Testis (tissue), 2 donors: ENCODE measurements at regions not wholly inside any gene's neighbourhood (a gene's known extent, or its start where the extent isn't known, plus 50 kb on each side); places are given as distances from the start of the nearest gene placed in this dataset.

Source experiments
- DNase-seq: peaks from one replicate; pipeline ENCODE4 v3.0.0-alpha.2; 2019
- H3K27ac ChIP-seq, 2 donors: fragments of 200-600 bp; sonication (generic); one replicate each; pipeline ENCODE4 v1.5.1; 2019
- H3K27me3 ChIP-seq: fragments of 200-600 bp; sonication (generic); one replicate; pipeline ENCODE4 v1.5.1; 2019
- H3K36me3 ChIP-seq: fragments of 200-600 bp; sonication (generic); one replicate; pipeline ENCODE4 v1.5.1; 2017; ENCODE audit warnings: low read depth; ENCODE audit errors: missing control alignments
- H3K4me1 ChIP-seq: fragments of 200-600 bp; sonication (generic); one replicate; pipeline ENCODE4 v1.5.1; 2019
- H3K4me3 ChIP-seq, 2 donors: fragments of 200-600 bp; sonication (generic); one replicate each; pipeline ENCODE4 v1.5.1; 2017 to 2019
- H3K9me3 ChIP-seq: fragments of 200-600 bp; sonication (generic); one replicate; pipeline ENCODE4 v1.5.1; 2017
- CTCF ChIP-seq, 3 experiments: fragments of 450-650 bp in 2 of 3; fragments of 200-600 bp in 1 of 3; sonication (generic) in 1 of 3; IDR thresholded peaks; one replicate each; pipeline ENCODE4 v1.5.1; 2016 to 2019; ENCODE audit warnings: antibody characterized with exemption in 3 of 3, mild to moderate bottlenecking in 2 of 3, moderate library complexity in 1 of 3
- POLR2A ChIP-seq: fragments of 450-650 bp; IDR thresholded peaks from one replicate; pipeline ENCODE4 v1.6.1; 2017; ENCODE audit warnings: antibody characterized with exemption, mild to moderate bottlenecking, moderate library complexity
- WGBS, 2 donors: methylation state at CpG; one replicate each; pipeline ENCODE4 v1.1.5; 2018; 5-methylcytosine and 5-hydroxymethylcytosine counted together
- intact Hi-C: fragments of 100-400 bp; cut with DNase I; formaldehyde crosslinking; loops from one replicate; pipeline ENCODE4 v1.15.1; 2023; ENCODE audit warnings: low total_unique reads
- small RNA-seq, 2 donors: library from RNA; depleted of rRNA; stranded (forward); fragments of <200 nt; gene quantifications; one replicate each; pipeline ENCODE3, GENCODE V24; 2016

GRCh38 chrX:82224961-82225360, 1023.1 kb downstream of the SH3BGRL start:
- DNase-seq, result no peak
- H3K4me1 ChIP-seq, result no peaks in the 10 kb centered on the region
- no peak overlapping the region for H3K27ac ChIP-seq
- no peaks in the 10 kb centered on the region for H3K36me3 ChIP-seq
- no peaks in the 10 kb centered on the region for H3K27me3 ChIP-seq
- H3K4me3 ChIP-seq, result no peak overlapping the region
- H3K9me3 ChIP-seq, result no peaks in the 10 kb centered on the region
- TF ChIP-seq POLR2A (no peak), CTCF (IDR thresholded peaks at IDR 0.05) (no peak)
- intact Hi-C loops, result no loop called here

- Histone ChIP-seq H3K36me3 (no peaks in the 10 kb centered on the region), H3K9me3 (no peaks in the 10 kb centered on the region), H3K27me3 (no peaks in the 10 kb centered on the region), H3K27ac (no peak overlapping the region), H3K4me1 (no peaks in the 10 kb centered on the region), H3K4me3 (no peak overlapping the region)
- DNase-seq, result no peak
- intact Hi-C loops, result no loop called here
- TF ChIP-seq POLR2A (no peak), CTCF (IDR thresholded peaks at IDR 0.05) (no peak)
- WGBS, 2 donors, result 87 to 100% methylated on average over 1 to 3 of the region's 3 CpGs
Observed at GRCh38 chrX:82230013-82230412, 1028.1 kb downstream of the SH3BGRL start.

- intact Hi-C loops, result no loop called here
- no peak for TF ChIP-seq POLR2A
- no peak for TF ChIP-seq CTCF (IDR thresholded peaks at IDR 0.05)
- H3K27ac ChIP-seq, result no peak overlapping the region
Observed at GRCh38 chrX:82232679-82233078, 1030.8 kb downstream of the SH3BGRL start.

GRCh38 chrX:82237328-82237727, 1035.4 kb downstream of the SH3BGRL start:
- intact Hi-C loops, result no loop called here
- Histone ChIP-seq H3K27me3 (no peaks in the 10 kb centered on the region), H3K27ac (no peak overlapping the region), H3K4me3 (no peak overlapping the region), H3K4me1 (no peaks in the 10 kb centered on the region), H3K9me3 (no peaks in the 10 kb centered on the region), H3K36me3 (no peaks in the 10 kb centered on the region)
- WGBS, 2 donors, result 53 to 80% methylated on average over 1 of the region's 1 CpG
- TF ChIP-seq POLR2A, result no peak
- no peak for TF ChIP-seq CTCF (IDR thresholded peaks at IDR 0.05)
- DNase-seq, result no peak

More at GRCh38 chrX:82232679-82233078, 1030.8 kb downstream of the SH3BGRL start:
- no peaks in the 10 kb centered on the region for H3K36me3 ChIP-seq
- no peaks in the 10 kb centered on the region for H3K9me3 ChIP-seq
- H3K27me3 ChIP-seq, result no peaks in the 10 kb centered on the region
- H3K4me1 ChIP-seq, result no peaks in the 10 kb centered on the region
- no peak for DNase-seq
- H3K4me3 ChIP-seq, result no peak overlapping the region

Small RNA genes lying in the stretch of these regions (small RNA-seq; reads per million reads assigned to genes)
- 0 reads per million in 2 donors for gene RNU6-974P
